Dedifferentiated amniotic fluid mesenchymal stem cell (primary cell): ENCODE measurements at regions not wholly inside any gene's neighbourhood (a gene's known extent, or its start where the extent isn't known, plus 50 kb on each side); places are given as distances from the start of the nearest gene placed in this dataset.
"Not testable (repeated sequence)": the region's sequence is repeated elsewhere in the genome, so short reads cannot be mapped to it uniquely, and the experiment has no call there.

ENCODE experiments used
- DNase-seq: peaks from one replicate; pipeline ENCODE4 v3.0.0-alpha.2; 2016; ENCODE audit errors: extremely low spot score

DNA sequence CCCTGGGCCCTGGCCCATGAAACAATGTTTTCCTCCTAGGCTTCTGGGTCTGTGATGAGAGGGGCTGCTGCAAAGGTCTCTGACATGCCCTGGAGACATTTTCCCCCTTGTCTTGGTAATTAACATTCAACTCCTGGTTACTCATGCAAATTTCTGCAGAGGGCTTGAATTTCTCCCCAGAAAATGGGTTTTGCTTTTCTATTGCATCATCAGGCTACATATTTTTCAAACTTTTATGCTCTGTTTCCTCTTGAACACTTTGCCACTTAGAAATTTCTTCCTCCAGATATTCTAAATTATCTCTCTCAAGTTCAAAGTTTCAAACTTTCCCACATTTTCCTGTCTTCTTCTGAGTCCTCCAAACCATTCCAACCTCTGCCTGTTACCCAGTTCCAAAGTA lies 98.2 kb upstream of the TCF21 start:
- DNase-seq: peak; percentile 59

GRCh38 chr6:133795051-133795450 lies 93.9 kb upstream of the TCF21 start:
- not testable (repeated sequence) for DNase-seq

- no peak for DNase-seq
Measured at GRCh38 chr6:133796235-133796634, 92.7 kb upstream of the TCF21 start.

GRCh38 chr6:133799043-133799442 lies 89.9 kb upstream of the TCF21 start:
- DNase-seq: peak; percentile 17

DNA sequence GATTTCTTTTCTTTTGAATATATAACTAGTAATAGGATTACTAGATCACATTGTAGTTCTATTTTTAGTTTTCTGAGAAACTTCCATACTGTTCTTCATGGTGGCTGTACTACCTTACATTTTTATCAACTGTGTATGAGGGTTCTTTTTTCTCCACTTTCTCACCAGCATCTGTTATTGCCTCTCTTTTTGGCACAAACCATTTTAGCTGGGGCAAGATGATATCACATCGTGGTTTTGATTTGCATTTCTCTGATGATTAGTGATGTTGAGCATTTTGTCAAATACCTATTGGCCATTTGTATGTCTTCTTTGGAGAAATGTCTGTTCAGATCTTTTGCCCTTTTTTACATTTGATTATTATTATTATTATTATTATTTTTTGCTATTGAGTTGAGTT lies 86.1 kb upstream of the TCF21 start:
- no peak for DNase-seq

- no peak for DNase-seq
Measured at GRCh38 chr6:133804265-133804664, 84.6 kb upstream of the TCF21 start.

GRCh38 chr6:133805876-133806275 lies 83.0 kb upstream of the TCF21 start:
- no peak for DNase-seq

- DNase-seq: no peak
Measured at GRCh38 chr6:133806382-133807140, 82.4 kb upstream of the TCF21 start.

DNA sequence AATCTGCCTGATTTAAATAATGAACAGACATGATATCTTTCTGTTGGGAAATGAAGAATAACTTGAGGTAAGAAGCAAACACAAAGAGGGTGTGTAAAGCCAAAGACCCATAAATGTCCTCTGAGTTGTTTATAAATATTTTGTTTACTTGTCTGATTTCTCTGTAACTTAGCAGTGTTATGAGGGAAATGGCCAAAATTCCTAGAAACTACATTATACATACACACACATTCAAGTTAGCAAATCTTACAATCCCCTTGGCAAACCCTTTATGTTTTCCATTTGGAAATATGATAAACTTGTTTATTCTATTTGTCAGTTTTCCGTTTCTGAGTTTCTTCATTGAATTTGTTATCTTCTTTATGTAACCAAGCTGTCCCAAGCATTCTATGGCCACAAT lies 81.4 kb upstream of the TCF21 start:
- no peak for DNase-seq

- DNase-seq: no peak
Measured at GRCh38 chr6:133809406-133809805, 79.5 kb upstream of the TCF21 start.

DNA sequence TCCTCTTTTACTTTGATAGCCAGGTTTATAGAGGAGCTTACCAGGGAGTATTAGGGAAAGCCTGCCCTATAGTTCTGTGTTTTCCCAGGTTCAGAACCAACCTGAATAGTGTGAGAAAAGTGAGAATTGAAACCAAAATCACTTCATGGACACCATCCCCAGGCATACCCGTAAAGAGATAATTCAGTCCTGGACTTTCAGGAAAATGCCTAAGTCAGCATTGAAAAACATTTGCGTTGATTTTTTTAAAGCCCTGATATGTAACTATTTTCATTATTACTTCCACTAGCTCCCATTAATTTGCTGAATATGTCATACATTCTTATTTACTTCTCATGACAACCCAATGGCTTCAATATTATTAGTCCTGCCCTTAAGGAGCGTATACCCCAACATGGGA lies 77.4 kb upstream of the TCF21 start:
- DNase-seq: no peak

GRCh38 chr6:133812446-133812845 lies 76.5 kb upstream of the TCF21 start:
- DNase-seq: not testable (repeated sequence)

DNA sequence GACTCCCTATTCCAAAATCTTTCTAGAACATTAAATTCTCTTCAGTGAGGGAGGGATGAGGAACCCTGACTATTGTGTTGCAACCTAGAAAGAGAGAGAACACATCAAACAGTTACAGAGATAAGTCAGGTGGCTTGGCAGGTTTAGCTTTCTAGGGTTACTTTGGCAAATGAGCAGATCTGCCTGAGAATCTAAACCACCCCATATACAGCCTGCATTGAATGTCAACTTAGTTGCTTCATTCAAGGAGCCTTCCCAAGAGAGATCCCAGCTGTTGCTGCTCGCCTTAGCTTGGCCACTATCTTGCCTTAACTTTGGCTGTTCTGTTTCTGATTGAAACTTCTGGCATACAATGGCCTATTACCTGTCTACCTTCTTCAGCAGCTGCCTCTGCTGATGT lies 74.7 kb upstream of the TCF21 start:
- DNase-seq: no peak

DNA sequence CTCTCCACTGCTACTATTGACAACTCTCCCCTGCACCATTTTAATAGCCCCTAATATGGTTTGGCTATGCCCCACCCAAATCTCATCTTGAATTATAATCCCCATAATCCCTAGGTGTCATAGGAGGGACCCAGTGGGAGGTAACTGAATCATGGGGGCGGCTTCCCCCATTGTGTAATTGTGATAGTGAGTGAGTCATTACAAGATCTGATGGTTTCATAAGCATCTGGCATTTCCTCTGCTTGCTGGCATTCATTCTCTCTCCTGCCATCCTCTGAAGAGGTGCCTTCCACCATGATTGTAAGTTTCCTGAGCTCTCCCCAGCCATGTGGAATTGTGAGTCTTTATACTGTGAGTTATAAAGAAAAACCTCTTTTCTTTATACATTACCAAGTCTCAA lies 74.1 kb upstream of the TCF21 start:
- no peak for DNase-seq

DNA sequence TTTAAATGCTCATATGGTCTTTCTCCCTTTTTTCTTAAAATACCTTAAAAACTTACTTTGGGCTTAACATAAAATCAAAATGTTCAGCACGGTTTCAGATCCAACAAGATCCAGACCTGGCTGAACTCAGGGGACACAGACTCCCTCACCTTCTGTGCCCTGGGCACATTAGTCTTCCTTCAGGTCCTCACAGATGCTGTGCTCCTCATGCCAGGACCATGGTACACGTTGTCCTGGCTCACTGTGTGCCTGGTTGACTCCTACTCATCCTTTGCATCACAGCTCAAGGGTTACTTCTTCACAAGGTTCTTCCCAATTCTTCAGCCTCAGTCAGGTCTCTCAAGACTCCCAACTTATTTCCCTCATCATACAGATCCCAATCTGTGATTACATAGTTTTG lies 73.6 kb upstream of the TCF21 start:
- no peak for DNase-seq

- DNase-seq: no peak
Measured at GRCh38 chr6:133816171-133816570, 72.7 kb upstream of the TCF21 start.

- no peak for DNase-seq
Measured at GRCh38 chr6:133817460-133818047, 71.4 kb upstream of the TCF21 start.

GRCh38 chr6:133818320-133818719 lies 70.6 kb upstream of the TCF21 start:
- DNase-seq: no peak

- DNase-seq: no peak
Measured at GRCh38 chr6:133820208-133820607, 68.7 kb upstream of the TCF21 start.

- DNase-seq: no peak
Measured at GRCh38 chr6:133827766-133828165, 61.1 kb upstream of the TCF21 start.

DNA sequence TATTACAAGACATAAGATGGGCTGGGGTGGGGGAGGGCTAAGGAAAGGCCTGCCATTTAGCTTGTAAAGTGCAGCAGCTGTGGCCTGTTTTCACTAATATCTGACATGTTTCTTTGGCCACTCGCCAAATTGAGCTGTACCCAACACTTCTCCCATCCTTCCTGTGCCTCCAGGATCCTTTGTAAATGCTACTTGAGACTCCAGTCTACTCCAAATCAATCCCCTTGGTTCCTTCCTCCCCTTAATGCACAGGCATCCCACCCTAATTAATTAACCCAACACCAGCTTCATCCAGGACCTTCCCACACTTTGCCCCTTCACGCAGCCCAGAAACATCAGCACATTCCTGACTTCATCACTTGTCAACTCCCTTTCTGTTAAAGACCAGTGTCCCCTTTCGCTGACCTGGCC lies 55.0 kb upstream of the TCF21 start:
- DNase-seq: no peak

- DNase-seq: no peak
Measured at GRCh38 chr6:133834472-133835170, 54.3 kb upstream of the TCF21 start.

GRCh38 chr6:133835901-133836300 lies 53.0 kb upstream of the TCF21 start:
- DNase-seq: peak; percentile 28
